MCF 10A (cell line): ENCODE measurements at regions not wholly inside any gene's neighbourhood (a gene's known extent, or its start where the extent isn't known, plus 50 kb on each side); places are given as distances from the start of the nearest gene placed in this dataset.
A peak's percentile ranks its signal among the peaks of the same experiment; 100 is the strongest.

ENCODE experiments used
- BruUV-seq: library from RNA; stranded (reverse); fragments of 400-500 nt; replicated peaks from 2 replicates; lab custom pipeline; 2021; lab: Mats Ljungman, UMichigan
- CTCF ChIA-PET: fragments of 300-600 bp; sonication (Branson Sonifier 250); formaldehyde crosslinking; extraction: SDS; loops from one replicate; lab custom pipeline; 2021; ENCODE audit warnings: antibody characterized with exemption, inconsistent platforms; lab: Yijun Ruan, JAX
- POLR2A ChIA-PET: fragments of 300-600, 350-650 bp; sonication (Branson Sonifier 250); formaldehyde crosslinking; extraction: SDS; loops from one replicate; lab custom pipeline; 2020; ENCODE audit warnings: antibody characterized with exemption, inconsistent platforms; lab: Yijun Ruan, JAX
- DNase-seq: peaks from one replicate; pipeline ENCODE4 v3.0.0-alpha.2; 2018; ENCODE audit not compliant: unreplicated experiment
- H3K27ac Mint-ChIP-seq: one replicate; pipeline ENCODE4 v1.8.0; 2022; ENCODE audit warnings: mild to moderate bottlenecking, low read depth, mixed read lengths; ENCODE audit not compliant: unreplicated experiment
- H3K27me3 Mint-ChIP-seq: one replicate; pipeline ENCODE4 v1.8.0; 2022; ENCODE audit warnings: mixed read lengths; ENCODE audit not compliant: insufficient read depth, unreplicated experiment
- H3K36me3 Mint-ChIP-seq: one replicate; pipeline ENCODE4 v1.8.0; 2022; ENCODE audit warnings: mild to moderate bottlenecking, moderate library complexity, mixed read lengths; ENCODE audit not compliant: insufficient read depth, unreplicated experiment
- H3K4me1 Mint-ChIP-seq: one replicate; pipeline ENCODE4 v1.8.0; 2022; ENCODE audit warnings: mixed read lengths; ENCODE audit not compliant: insufficient read depth, unreplicated experiment
- H3K4me3 Mint-ChIP-seq: one replicate; pipeline ENCODE4 v1.8.0; 2022; ENCODE audit warnings: mild to moderate bottlenecking, moderate library complexity, mixed read lengths; ENCODE audit not compliant: unreplicated experiment
- H3K9me3 Mint-ChIP-seq: one replicate; pipeline ENCODE4 v1.8.0; 2022; ENCODE audit warnings: mixed read lengths; ENCODE audit not compliant: unreplicated experiment
- CTCF ChIP-seq: fragments of 200-600 bp; IDR thresholded peaks from one replicate; pipeline ENCODE4 v1.8.0; 2022; ENCODE audit warnings: antibody characterized with exemption, mild to moderate bottlenecking; ENCODE audit not compliant: unreplicated experiment
- intact Hi-C: fragments of 100-400 bp; cut with micrococcal nuclease; formaldehyde crosslinking; loops from 2 replicates; pipeline ENCODE4 v1.14.1; 2022

GRCh38 chr6:113149511-113149910 is 707.6 kb upstream of the MARCKS start:
- POLR2A ChIA-PET, result no interaction called here
- no TSS peak for BruUV-seq
- H3K4me1 Mint-ChIP-seq, result no peaks in the 10 kb centered on the region
- H3K4me3 Mint-ChIP-seq, result no peak overlapping the region
- no peaks in the 10 kb centered on the region for H3K36me3 Mint-ChIP-seq
- intact Hi-C loops, result no loop called here
- DNase-seq, result peak; percentile 9
- no peaks in the 10 kb centered on the region for H3K27me3 Mint-ChIP-seq
- H3K9me3 Mint-ChIP-seq, result no peaks in the 10 kb centered on the region
- no peak for TF ChIP-seq CTCF
- CTCF ChIA-PET, result interaction anchor here (0.6 to 0.7 kb wide), 2 partner anchors 437 to 730 kb away, joined by 3 to 5 read pairs; no protein-coding TSS in a partner anchor
- no peak overlapping the region for H3K27ac Mint-ChIP-seq

GRCh38 chr6:113160306-113161017 is 696.7 kb upstream of the MARCKS start:
- H3K27me3 Mint-ChIP-seq, result no peaks in the 10 kb centered on the region
- no peaks in the 10 kb centered on the region for H3K9me3 Mint-ChIP-seq
- no peak overlapping the region for H3K27ac Mint-ChIP-seq
- intact Hi-C loops, result no loop called here
- no peak for TF ChIP-seq CTCF
- no peak overlapping the region for H3K4me3 Mint-ChIP-seq
- H3K36me3 Mint-ChIP-seq, result no peaks in the 10 kb centered on the region
- BruUV-seq, result no TSS peak
- no peaks in the 10 kb centered on the region for H3K4me1 Mint-ChIP-seq
- no peak for DNase-seq
- POLR2A ChIA-PET, result no interaction called here
- CTCF ChIA-PET, result interaction anchor here (0.7 kb wide), 1 partner anchor 392 kb away, joined by 5 read pairs; no protein-coding TSS in a partner anchor

- TF ChIP-seq CTCF, result no peak
- no peak overlapping the region for H3K4me3 Mint-ChIP-seq
- POLR2A ChIA-PET, result no interaction called here
- no peak overlapping the region for H3K27ac Mint-ChIP-seq
- intact Hi-C loops, result no loop called here
- no TSS peak for BruUV-seq
- no peaks in the 10 kb centered on the region for H3K36me3 Mint-ChIP-seq
- H3K9me3 Mint-ChIP-seq, result no peaks in the 10 kb centered on the region
- DNase-seq, result no peak
- CTCF ChIA-PET, result interaction anchor here (0.9 kb wide), 1 partner anchor 718 kb away, joined by 3 read pairs; no protein-coding TSS in a partner anchor
- H3K4me1 Mint-ChIP-seq, result no peaks in the 10 kb centered on the region
- no peaks in the 10 kb centered on the region for H3K27me3 Mint-ChIP-seq
These were observed 696.2 kb upstream of the MARCKS start for GRCh38 chr6:113161018-113161315.

GRCh38 chr6:113162739-113163138 is 694.4 kb upstream of the MARCKS start:
- BruUV-seq, result no TSS peak
- no peak for DNase-seq
- no peak for TF ChIP-seq CTCF
- Mint-ChIP-seq H3K27ac (no peak overlapping the region), H3K4me1 (no peaks in the 10 kb centered on the region), H3K4me3 (no peak overlapping the region), H3K9me3 (no peaks in the 10 kb centered on the region), H3K36me3 (no peaks in the 10 kb centered on the region), H3K27me3 (no peaks in the 10 kb centered on the region)
- intact Hi-C loops, result no loop called here
- POLR2A ChIA-PET, result no interaction called here
- CTCF ChIA-PET, result no interaction called here
